Parathyroid adenoma (tissue), 2 donors: ENCODE measurements at regions not wholly inside any gene's neighbourhood (a gene's known extent, or its start where the extent isn't known, plus 50 kb on each side); places are given as distances from the start of the nearest gene placed in this dataset.

Experiments
- H2AFZ ChIP-seq: fragments of 300-600 bp; sonication (generic); one replicate; pipeline ENCODE4 v1.7.0; 2017; ENCODE audit warnings: antibody characterized with exemption, mild to moderate bottlenecking
- H3K27ac ChIP-seq: fragments of 300-600 bp; sonication (generic); one replicate; pipeline ENCODE4 v1.7.0; 2017
- H3K27me3 ChIP-seq: fragments of 300-600 bp; sonication (generic); one replicate; pipeline ENCODE4 v1.7.0; 2017; ENCODE audit warnings: low read length; ENCODE audit not compliant: control insufficient read depth, insufficient read depth
- H3K36me3 ChIP-seq: fragments of 300-600 bp; sonication (generic); one replicate; pipeline ENCODE4 v1.7.0; 2017; ENCODE audit warnings: low read length; ENCODE audit not compliant: control insufficient read depth, insufficient read depth
- H3K4me1 ChIP-seq: fragments of 300-600 bp; sonication (generic); one replicate; pipeline ENCODE4 v1.7.0; 2017; ENCODE audit warnings: control low read depth
- H3K4me2 ChIP-seq: fragments of 300-600 bp; sonication (generic); one replicate; pipeline ENCODE4 v1.7.0; 2017; ENCODE audit warnings: low read length
- H3K4me3 ChIP-seq: fragments of 300-600 bp; sonication (generic); one replicate; pipeline ENCODE4 v1.7.0; 2017; ENCODE audit warnings: low read depth, low read length
- H3K79me2 ChIP-seq: fragments of 300-600 bp; sonication (generic); one replicate; pipeline ENCODE4 v1.7.0; 2017; ENCODE audit warnings: control low read depth
- H3K9ac ChIP-seq: fragments of 300-600 bp; sonication (generic); one replicate; pipeline ENCODE4 v1.7.0; 2017; ENCODE audit warnings: mild to moderate bottlenecking
- H3K9me3 ChIP-seq: fragments of 300-600 bp; sonication (generic); one replicate; pipeline ENCODE4 v1.7.0; 2017; ENCODE audit warnings: low read length; ENCODE audit not compliant: control insufficient read depth
- CTCF ChIP-seq: fragments of 300-600 bp; sonication (generic); IDR thresholded peaks from one replicate; pipeline ENCODE4 v1.7.0; 2017; ENCODE audit warnings: antibody characterized with exemption, mild to moderate bottlenecking
- donor health status: primary hyperparathyroidism.

GRCh38 chr12:56839489-56839848 lies 76.3 kb downstream of the HSD17B6 start:
- Histone ChIP-seq H3K4me2 (no peak overlapping the region), H3K36me3 (no peaks in the 10 kb centered on the region), H3K4me3 (no peak overlapping the region), H3K27ac (no peak overlapping the region), H3K79me2 (no peaks in the 10 kb centered on the region), H2AFZ (no peak overlapping the region), H3K9ac (no peak overlapping the region), H3K4me1 (no peaks in the 10 kb centered on the region), H3K9me3 (no peaks in the 10 kb centered on the region), H3K27me3 (no peaks in the 10 kb centered on the region)
- no peak for TF ChIP-seq CTCF

DNA sequence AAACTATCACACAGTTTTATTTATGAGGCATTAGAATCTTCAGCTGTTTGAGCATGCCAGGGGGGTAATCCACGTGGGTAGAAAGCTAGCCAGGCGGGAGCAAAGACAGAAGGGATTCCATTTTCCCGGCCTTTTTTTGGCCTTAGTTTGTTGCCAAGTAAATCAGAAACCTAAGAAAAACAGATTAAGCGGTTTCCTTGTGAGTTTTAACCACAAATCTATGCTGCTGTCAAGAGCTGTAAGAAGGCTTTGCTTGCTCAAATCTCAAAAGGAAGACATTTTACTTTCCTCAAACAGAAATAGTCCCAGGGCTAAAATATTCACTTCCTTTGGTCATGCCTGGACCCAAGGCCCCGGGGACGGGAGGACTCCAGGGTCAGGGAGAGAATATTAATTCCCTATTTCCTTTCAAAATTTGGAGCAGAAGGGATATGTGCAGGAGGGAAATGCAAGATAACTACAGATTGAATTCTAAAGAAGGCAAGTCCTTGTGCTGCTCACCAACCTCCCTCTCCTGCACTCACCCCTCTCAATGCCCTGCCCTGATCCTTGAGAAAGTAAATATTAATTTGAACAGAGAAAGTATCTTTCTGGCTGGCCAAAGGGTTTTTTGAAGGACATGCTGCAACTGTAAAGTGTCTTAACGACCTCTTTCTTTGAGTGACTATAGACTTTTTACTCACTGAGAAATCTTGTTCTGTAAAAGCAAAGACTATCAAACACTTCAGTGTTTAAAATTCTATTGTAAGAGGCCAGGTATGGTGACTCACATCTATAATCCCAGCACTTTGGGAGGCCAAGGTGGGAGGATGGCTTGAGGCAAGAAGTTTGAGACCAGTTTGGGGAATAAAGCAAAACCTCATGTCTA lies 75.7 kb downstream of the HSD17B6 start:
- TF ChIP-seq CTCF = no peak

More for the DNA sequence above, 75.7 kb downstream of the HSD17B6 start:
- Histone ChIP-seq H2AFZ (peak overlapping the region; percentile 19), H3K4me1 (no peaks in the 10 kb centered on the region), H3K36me3 (no peaks in the 10 kb centered on the region), H3K9ac (no peak overlapping the region), H3K27ac (no peak overlapping the region), H3K79me2 (no peaks in the 10 kb centered on the region), H3K4me3 (no peak overlapping the region), H3K4me2 (no peak overlapping the region), H3K9me3 (no peaks in the 10 kb centered on the region), H3K27me3 (no peaks in the 10 kb centered on the region)
